ENCODE measurements at regions not wholly inside any gene's neighbourhood (a gene's known extent, or its start where the extent isn't known, plus 50 kb on each side); places are given as distances from the start of the nearest gene placed in this dataset.

DNA sequence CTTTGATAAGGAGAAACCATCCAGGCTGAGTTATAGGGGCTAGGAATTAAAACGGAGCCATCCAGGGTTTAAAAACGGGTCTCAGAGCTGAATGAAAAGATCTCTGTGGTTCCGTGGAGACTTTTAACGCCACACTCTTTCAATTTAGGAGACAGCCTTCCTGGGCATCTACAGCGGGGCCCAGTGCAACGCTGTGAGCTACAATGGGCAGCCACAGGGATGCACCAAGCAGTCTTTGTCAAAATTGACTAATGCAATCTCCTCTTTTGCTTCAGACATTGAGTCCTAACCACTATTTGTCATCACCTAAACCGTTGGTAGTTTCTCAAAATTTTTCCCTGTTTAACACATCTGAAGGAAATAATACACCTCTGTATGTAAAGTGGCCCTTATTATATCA is 96.6 kb upstream of the ABCA1 start:
- no peak for DNase-seq

GRCh38 chr9:105026451-105026850 is 98.5 kb upstream of the ABCA1 start:
- DNase-seq = no peak

GRCh38 chr9:105027084-105027483 is 99.1 kb upstream of the ABCA1 start:
- DNase-seq = no peak

- no peak for DNase-seq
Observed at GRCh38 chr9:105030285-105030684, 102.3 kb upstream of the ABCA1 start.

DNA sequence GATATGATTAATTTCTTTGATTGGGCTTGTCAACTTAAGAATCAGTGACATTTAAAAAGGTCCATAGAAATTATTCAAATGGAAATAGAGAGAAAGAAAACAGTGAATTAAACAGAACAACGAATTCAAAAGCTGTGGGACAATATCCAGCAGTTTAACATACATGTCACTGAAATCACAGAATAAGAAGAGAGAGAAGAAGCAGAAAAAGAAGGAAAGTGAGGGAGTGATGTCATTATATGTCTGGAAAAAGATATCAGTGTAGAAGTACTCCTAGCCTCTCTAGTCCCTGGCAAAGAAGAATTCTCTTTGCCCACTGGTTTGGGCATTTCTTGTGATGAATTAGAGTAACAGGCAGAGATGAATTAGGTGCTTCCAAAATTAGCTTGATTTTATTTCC is 109.2 kb upstream of the ABCA1 start:
- DNase-seq = no peak

DNA sequence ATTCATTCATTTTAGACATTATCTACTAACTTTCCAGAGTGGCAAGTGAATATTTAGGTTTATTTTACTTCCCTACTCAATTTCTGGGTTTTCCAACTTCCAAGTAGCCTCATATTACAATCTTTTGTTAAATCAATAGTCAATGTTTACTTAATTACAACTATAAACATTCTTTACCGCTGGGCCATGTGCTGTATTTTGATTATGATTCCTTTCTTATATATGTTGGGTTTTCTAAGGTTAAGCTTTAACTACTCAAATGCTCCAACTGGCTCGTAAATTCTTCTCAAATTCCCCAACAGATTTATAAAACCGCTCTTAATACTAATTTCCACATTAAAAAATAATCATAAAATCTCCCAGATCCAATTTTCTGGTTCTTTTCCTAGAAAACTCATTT is 110.1 kb upstream of the ABCA1 start:
- no peak for DNase-seq

DNA sequence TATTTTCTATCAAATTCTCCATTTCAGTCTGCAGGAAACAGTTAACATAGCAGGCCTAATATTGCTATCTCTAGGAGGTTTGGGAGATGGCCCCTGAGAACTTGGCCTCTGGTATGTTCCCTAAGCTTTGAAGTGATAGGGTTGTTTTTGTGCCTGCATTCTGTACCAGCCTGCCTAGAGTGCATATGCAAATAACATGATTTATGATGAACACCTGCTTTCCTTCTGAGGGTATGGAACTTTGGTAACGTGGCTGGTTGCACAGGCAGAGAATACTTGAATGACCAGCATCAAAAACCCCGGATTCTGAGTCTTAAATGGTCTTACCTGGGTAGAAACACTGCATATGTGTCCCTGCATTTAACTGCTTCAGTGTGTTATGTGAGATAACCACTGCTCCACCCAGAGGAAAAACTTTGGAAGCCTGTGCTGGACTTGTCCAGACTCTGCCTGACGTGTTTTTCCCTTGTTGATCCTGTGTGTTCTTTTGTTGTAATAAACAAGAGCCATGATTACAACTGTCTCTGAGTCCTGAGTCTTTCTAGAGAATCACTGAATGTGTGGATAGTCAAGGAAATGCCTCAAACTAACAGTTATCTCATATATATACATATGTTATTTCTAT is 111.3 kb upstream of the ABCA1 start:
- no peak for DNase-seq

- DNase-seq = no peak
Observed at GRCh38 chr9:105043370-105043936, 115.5 kb upstream of the ABCA1 start.

GRCh38 chr9:105044518-105044917 is 116.6 kb upstream of the ABCA1 start:
- DNase-seq = no peak

DNA sequence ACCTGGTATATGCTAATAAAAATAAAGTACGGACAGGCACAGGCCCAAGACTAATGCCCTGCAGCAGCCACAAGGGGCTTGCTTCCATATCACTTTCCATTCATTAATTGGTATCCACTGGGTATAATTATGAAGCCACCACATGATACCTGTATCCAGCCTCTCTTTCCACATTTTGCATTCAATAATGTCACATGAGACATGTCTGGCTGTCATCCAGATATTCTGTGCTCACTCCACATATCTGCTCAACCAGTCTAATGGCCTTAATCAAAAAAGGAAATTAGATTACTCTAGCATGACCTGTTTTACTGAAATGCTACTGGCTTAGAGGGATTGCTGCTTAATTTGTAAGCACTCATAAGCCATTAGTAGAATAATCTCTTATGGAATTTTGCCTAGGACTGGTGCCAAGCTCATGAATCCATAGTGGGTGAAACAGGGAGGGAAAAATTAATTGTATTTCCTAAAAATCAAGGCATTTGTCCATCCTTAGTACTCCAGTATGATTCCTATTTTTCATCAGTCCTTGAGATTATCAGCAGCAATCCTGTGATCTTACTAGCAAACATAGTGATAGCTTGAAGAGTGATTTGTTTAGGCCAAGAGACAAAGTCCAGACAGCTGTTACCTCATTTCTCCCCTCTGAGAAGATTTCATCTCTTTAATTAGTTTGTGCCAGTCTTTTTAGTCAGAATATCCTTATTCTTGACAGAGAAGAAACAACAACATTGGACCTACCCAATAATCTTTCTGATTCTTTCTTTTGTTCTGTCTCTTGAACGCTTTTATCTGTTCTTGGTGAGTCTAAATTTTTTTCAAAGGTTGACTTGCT is 119.2 kb upstream of the ABCA1 start:
- DNase-seq = no peak

- DNase-seq = no peak
Observed at GRCh38 chr9:105047742-105048041, 119.7 kb upstream of the ABCA1 start.

- no peak for DNase-seq
Observed at GRCh38 chr9:105048331-105048730, 120.4 kb upstream of the ABCA1 start.

DNA sequence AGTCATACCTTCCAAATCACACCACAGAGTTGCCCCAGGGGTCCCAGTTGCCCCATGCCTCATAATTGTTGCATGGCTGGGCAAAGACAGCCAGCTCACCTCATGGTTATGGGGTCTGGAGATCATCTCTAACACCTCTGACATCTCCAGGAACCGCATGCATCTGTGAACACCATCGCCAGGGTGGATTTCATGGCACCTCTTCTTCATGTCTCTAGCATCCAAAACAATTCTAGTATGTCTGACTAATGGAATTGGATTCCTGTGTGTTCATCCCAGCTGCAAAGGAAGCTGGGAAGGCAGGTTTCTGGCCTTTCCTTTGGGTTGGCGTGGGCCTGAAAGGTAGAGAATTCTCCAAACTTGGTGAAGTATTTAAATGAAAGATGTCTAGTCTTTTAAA is 122.3 kb upstream of the ABCA1 start:
- no peak for DNase-seq

GRCh38 chr9:105051897-105052296 is 123.9 kb upstream of the ABCA1 start:
- DNase-seq = no peak

- DNase-seq = no peak
Observed at GRCh38 chr9:105052346-105052745, 124.4 kb upstream of the ABCA1 start.

- no peak for DNase-seq
Observed at GRCh38 chr9:105053209-105053652, 125.3 kb upstream of the ABCA1 start.

GRCh38 chr9:105054491-105054890 is 126.5 kb upstream of the ABCA1 start:
- no peak for DNase-seq

DNA sequence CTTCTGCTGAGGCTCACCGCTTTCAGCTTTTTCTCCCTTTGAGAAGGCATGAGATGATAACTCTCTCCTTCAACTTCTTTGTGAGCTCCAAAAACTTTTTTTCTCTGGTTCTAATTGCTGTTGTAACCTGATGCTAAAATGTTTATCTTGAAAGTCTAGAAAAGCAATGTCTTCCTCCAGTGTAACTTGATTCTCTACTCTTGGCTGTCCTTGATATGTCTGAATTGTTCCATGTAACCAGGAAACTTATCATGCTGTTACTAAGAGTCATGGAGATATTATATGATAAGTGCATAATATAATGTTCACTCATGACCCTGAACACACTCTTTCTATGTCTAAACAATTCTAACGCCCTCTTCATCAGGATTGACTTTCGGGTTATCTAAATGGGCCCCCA is 128.0 kb upstream of the ABCA1 start:
- no peak for DNase-seq

DNA sequence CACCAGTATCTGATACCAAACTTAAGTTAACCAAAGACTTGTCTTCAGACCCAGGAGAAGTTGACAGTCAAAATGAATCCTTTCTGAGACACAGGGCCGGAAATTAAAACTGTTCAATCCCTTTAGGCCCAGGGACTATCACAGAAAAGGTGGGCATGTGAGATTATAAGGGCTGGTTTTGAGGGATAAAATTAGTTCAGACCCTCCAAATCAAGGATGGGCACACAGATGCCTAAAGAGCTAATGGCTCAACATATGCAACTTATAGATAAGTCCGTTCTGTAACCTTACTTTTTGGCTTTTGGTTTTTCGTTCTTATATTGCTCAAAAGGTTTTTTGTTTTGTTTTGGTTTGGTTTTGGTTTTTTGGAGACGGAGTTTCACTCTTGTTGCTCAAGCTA is 129.6 kb upstream of the ABCA1 start:
- no peak for DNase-seq

DNA sequence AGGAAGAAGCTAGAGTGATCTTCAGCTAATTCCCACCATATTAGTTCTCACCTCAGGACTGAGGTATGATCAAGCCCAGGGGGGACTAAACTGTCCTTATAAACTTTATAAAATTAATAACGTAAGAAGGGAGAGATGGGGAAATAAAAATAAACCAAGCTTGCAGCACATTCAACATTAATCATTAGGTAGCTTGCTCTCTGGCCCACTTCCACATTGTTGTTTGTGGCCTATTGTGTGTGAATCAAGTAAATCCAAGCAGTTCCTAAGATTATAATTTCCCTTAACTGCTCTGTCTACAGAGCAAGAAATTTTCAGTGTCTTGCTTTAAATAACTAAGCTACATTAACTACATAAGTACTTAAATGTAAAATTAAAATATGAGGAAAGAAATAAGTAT is 131.3 kb upstream of the ABCA1 start:
- DNase-seq = no peak

GRCh38 chr9:105062222-105062855 is 134.4 kb upstream of the ABCA1 start:
- DNase-seq = peak; percentile 45

GRCh38 chr9:105064248-105065097 is 136.5 kb upstream of the ABCA1 start:
- peak; percentile 91 for DNase-seq

All from left hindlimb (tissue), 1 donor.